Activated CD4-positive, alpha-beta T cell treated with anti-CD3 and anti-CD28 coated beads for 36 hours (primary cell): ENCODE measurements at regions not wholly inside any gene's neighbourhood (a gene's known extent, or its start where the extent isn't known, plus 50 kb on each side); places are given as distances from the start of the nearest gene placed in this dataset.

Experiments used
- ATAC-seq: fragments of 200-7000 bp; cut with Tn5 transposase; one replicate; pipeline ENCODE4 v1.10.0; 2021; ENCODE audit warnings: mild to moderate bottlenecking, moderate library complexity
- CTCF ChIA-PET: fragments of 350-600 bp; sonication (Branson Sonifier 250); formaldehyde crosslinking; loops from one replicate; lab custom pipeline; 2021; ENCODE audit warnings: antibody characterized with exemption; lab: Charles Lee
- POLR2A ChIA-PET: fragments of 350-600 bp; sonication (Branson Sonifier 250); formaldehyde crosslinking; loops from one replicate; lab custom pipeline; 2021; ENCODE audit warnings: antibody characterized with exemption, inconsistent platforms; lab: Charles Lee
- DNase-seq: peaks from one replicate; pipeline ENCODE4 v3.0.0-alpha.2; 2020
- H3K27ac Mint-ChIP-seq: one replicate; pipeline ENCODE4 v1.8.0; 2021; ENCODE audit warnings: mixed read lengths
- H3K27me3 Mint-ChIP-seq: one replicate; pipeline ENCODE4 v1.8.0; 2021; ENCODE audit warnings: mixed read lengths
- H3K36me3 Mint-ChIP-seq: one replicate; pipeline ENCODE4 v1.8.0; 2021; ENCODE audit warnings: low read depth, mixed read lengths
- H3K4me1 Mint-ChIP-seq: one replicate; pipeline ENCODE4 v1.8.0; 2021; ENCODE audit warnings: mixed read lengths
- H3K4me3 Mint-ChIP-seq: one replicate; pipeline ENCODE4 v1.8.0; 2021; ENCODE audit warnings: mild to moderate bottlenecking, moderate library complexity, mixed read lengths
- H3K9me3 Mint-ChIP-seq: one replicate; pipeline ENCODE4 v1.8.0; 2021; ENCODE audit warnings: low read depth, mixed read lengths
- intact Hi-C, 2 experiments: fragments of 100-400 bp; cut with DNase I in 1 of 2; cut with micrococcal nuclease in 1 of 2; formaldehyde crosslinking; loops; one replicate each; pipeline versions ENCODE4 v1.14.2 to v1.15.1; 2022 to 2024; cut with DNase I, micrococcal nuclease

DNA sequence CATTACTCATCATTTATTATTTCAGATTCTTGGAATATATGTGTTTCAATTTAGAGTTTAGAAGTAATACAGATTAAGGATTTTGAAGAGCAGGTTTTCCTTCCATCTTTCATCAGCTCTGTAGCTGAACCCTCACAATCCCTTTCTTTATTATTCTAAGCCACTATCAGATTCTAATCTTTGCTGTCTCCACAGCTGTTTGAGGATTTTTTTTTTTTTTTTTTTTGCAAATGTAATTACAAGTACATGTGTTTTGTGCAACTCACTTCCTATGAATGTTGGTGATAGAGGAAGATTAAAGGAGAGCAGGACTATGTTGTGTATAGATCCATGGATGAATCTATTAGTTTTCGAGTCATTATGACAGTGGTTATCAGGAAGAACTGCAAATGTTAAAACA lies 87.4 kb upstream of the TENM3 start:
- Mint-ChIP-seq H3K36me3 (no peaks in the 10 kb centered on the region), H3K4me1 (no peaks in the 10 kb centered on the region), H3K27ac (no peak overlapping the region), H3K4me3 (no peak overlapping the region), H3K27me3 (peaks cover 7% of the 10 kb centered on the region), H3K9me3 (no peaks in the 10 kb centered on the region)
- no peak for ATAC-seq
- no peak for DNase-seq
- ChIA-PET POLR2A (no interaction called here), CTCF (no interaction called here)
- intact Hi-C loops = no loop called here

DNA sequence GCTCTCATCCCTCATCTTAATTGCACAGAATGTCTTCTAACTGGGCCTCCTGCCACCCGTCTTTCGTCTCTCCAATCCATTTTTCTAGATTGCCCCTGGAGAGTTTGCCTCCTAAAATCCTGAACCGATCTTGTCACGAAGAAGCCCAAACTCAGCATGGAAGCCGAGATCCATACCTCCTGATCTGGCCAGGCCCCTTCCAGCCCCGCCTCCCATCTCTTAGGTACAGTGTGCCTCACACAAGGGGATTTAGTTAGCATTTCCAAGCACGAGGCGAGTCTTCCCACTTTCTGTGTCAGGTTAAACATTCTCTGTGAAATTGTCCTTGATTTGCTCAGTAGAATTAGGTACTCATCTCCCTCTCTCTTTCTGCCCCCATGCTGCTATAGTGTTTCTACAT lies 80.0 kb upstream of the TENM3 start:
- Mint-ChIP-seq H3K4me1 (no peaks in the 10 kb centered on the region), H3K9me3 (no peaks in the 10 kb centered on the region), H3K4me3 (no peak overlapping the region), H3K36me3 (no peaks in the 10 kb centered on the region), H3K27me3 (peaks cover 2% of the 10 kb centered on the region), H3K27ac (no peak overlapping the region)
- DNase-seq (no peak), ATAC-seq (no peak)
- ChIA-PET CTCF (no interaction called here), POLR2A (no interaction called here)
- intact Hi-C loops = no loop called here

DNA sequence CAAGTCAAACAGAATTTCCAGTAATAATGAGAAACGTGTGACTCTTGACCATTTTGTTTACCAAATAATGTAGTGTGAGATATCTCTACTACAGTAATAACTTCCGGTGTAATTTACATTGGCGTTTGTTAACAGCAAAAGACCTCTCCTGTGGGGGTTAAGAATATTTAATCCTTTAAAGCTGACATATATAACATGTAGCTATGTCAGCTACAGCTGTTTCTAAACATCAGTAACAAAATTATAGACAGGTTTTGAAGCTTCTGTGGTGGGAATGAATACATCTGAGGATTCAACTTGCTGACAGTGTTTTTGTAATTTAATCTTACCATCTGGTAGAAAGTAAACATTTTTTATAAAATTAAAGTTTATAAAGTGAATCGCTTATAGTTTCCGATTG lies 73.6 kb upstream of the TENM3 start:
- Mint-ChIP-seq H3K27ac (no peak overlapping the region), H3K27me3 (no peaks in the 10 kb centered on the region), H3K4me3 (no peak overlapping the region), H3K36me3 (no peaks in the 10 kb centered on the region), H3K9me3 (no peaks in the 10 kb centered on the region), H3K4me1 (no peaks in the 10 kb centered on the region)
- intact Hi-C loops = no loop called here
- DNase-seq = no peak
- no peak for ATAC-seq
- ChIA-PET POLR2A (no interaction called here), CTCF (no interaction called here)

DNA sequence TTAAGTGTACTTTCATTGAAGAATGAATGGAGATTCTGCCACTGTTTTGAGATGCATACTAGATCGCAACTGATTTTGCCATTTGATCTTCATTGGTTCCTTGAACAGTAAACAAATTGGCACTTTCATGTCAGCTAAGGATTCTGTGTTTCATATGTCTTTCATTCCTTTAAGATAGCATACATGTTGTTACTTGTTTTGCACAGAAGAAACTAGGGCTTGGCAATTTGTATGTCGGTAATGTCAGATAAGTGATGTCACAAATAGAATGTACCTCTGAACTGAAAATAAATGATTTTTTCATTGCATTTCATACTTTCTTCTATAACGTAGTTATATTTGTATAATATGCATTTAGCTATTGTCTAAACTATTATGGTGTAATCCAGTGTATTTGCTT lies 73.2 kb upstream of the TENM3 start:
- no peak overlapping the region for H3K4me3 Mint-ChIP-seq
- POLR2A ChIA-PET = no interaction called here
- no peaks in the 10 kb centered on the region for H3K27me3 Mint-ChIP-seq
- intact Hi-C loops = no loop called here
- DNase-seq (no peak), ATAC-seq (no peak)
- CTCF ChIA-PET = no interaction called here
- no peaks in the 10 kb centered on the region for H3K36me3 Mint-ChIP-seq
- no peaks in the 10 kb centered on the region for H3K9me3 Mint-ChIP-seq
- no peaks in the 10 kb centered on the region for H3K4me1 Mint-ChIP-seq
- no peak overlapping the region for H3K27ac Mint-ChIP-seq

DNA sequence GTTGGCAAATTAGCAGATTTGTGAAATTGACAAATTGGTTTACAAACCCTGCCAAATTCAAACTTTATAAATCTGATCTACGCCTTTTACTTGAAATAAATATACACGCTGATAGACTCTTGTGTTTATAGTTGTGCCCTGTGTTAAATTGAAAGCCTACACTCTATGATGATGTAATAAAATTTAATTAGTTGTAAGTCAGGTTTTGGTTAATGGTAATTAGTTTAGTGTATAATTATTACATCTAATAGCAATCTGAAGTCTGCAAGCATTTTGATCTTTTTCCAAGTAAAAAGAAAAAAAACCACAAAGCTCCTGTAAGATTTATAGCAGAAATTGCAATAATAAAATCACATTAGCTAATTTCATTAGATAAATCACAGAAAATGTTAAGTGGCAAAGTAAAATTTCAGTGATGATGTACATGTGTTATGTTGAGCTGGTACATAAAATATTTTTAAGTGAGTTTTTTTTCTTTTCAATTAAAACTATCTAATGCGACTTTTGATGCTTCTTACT lies 72.7 kb upstream of the TENM3 start:
- Mint-ChIP-seq H3K9me3 (no peaks in the 10 kb centered on the region), H3K4me1 (no peaks in the 10 kb centered on the region), H3K4me3 (no peak overlapping the region), H3K36me3 (no peaks in the 10 kb centered on the region), H3K27ac (no peak overlapping the region), H3K27me3 (no peaks in the 10 kb centered on the region)
- intact Hi-C loops = no loop called here
- ATAC-seq (no peak), DNase-seq (no peak)
- CTCF ChIA-PET = no interaction called here
- POLR2A ChIA-PET = no interaction called here

DNA sequence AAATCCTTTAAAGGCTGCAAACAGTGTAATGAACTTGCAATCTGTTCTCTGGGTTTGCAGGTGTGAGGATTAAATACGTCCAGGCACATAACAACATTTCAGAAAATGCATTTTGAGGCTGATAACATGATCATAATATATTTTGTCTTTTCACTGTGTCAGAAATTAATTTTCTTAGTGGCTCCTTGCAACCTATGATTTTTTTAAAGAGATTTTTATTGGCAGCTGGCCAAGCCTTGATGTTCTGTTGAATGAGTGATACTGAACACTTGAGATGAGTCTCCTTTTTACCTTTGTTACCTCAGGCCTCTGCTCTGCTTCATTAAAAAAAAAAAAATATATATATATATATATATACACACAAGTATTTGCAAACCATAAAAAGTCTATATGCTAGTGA lies 68.2 kb upstream of the TENM3 start:
- ATAC-seq (no peak), DNase-seq (no peak)
- H3K27me3 Mint-ChIP-seq = no peaks in the 10 kb centered on the region
- no peak overlapping the region for H3K4me3 Mint-ChIP-seq
- H3K9me3 Mint-ChIP-seq = no peaks in the 10 kb centered on the region
- no peaks in the 10 kb centered on the region for H3K36me3 Mint-ChIP-seq
- H3K27ac Mint-ChIP-seq = no peak overlapping the region
- POLR2A ChIA-PET = no interaction called here
- H3K4me1 Mint-ChIP-seq = no peaks in the 10 kb centered on the region
- CTCF ChIA-PET = no interaction called here
- intact Hi-C loops = no loop called here

DNA sequence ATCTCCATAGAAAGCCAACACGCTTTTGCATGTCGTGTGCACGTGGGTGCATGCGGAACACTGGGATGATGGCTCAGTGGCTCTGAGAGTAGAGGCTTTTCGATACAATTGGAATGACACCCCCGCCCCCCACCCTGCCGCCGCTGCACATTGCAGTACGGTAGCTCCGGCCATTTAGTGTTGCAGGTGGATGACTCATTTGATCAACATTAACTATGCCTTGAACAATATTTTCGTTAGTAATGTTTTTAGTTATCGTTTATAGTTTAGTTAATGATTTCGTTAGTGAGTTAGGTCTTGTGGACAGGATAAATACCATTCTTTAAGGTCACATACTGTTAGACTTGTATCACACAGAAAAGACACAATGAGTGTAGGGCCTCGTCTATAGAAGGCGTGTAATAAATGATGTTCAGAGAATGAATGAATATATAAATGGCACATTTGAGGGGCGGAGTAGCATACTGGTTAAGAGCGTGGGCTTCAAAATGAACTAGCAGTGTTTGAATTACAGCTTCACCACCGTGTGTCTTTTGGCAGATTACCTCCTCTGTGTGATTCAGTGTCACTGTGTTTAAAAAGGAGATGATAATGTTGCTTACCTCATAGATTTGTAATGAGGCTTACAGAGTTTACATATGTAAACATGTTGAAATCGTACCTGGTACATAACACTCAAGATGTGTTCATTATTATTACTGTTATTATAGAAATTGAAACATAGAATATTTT lies 67.2 kb upstream of the TENM3 start:
- Mint-ChIP-seq H3K36me3 (no peaks in the 10 kb centered on the region), H3K4me3 (no peak overlapping the region), H3K4me1 (no peaks in the 10 kb centered on the region), H3K9me3 (no peaks in the 10 kb centered on the region), H3K27ac (no peak overlapping the region), H3K27me3 (no peaks in the 10 kb centered on the region)
- ChIA-PET POLR2A (no interaction called here), CTCF (no interaction called here)
- DNase-seq (no peak), ATAC-seq (no peak)
- intact Hi-C loops = no loop called here

DNA sequence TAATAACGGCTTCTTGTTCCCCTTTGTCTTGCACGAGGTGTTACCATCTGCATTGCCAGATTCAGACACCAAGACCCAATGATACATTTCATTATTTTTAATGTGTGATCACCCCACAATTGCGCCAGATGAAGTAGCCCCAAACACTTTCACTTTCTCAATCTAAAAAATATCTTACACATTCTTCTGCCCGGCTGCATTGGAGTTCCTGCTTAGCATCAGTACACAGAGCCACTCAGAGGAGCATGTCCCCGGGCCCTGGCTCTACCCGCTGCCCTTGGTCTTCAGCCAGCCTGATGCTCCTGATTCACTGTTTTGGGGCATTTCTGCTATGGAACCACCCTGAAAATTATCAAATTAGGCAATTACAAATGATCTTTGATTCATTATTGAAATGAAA lies 66.0 kb upstream of the TENM3 start:
- intact Hi-C loops = no loop called here
- H3K4me3 Mint-ChIP-seq = no peak overlapping the region
- no peaks in the 10 kb centered on the region for H3K36me3 Mint-ChIP-seq
- H3K9me3 Mint-ChIP-seq = no peaks in the 10 kb centered on the region
- POLR2A ChIA-PET = no interaction called here
- no peak overlapping the region for H3K27ac Mint-ChIP-seq
- no peaks in the 10 kb centered on the region for H3K4me1 Mint-ChIP-seq
- ATAC-seq (no peak), DNase-seq (no peak)
- H3K27me3 Mint-ChIP-seq = no peaks in the 10 kb centered on the region
- CTCF ChIA-PET = no interaction called here

DNA sequence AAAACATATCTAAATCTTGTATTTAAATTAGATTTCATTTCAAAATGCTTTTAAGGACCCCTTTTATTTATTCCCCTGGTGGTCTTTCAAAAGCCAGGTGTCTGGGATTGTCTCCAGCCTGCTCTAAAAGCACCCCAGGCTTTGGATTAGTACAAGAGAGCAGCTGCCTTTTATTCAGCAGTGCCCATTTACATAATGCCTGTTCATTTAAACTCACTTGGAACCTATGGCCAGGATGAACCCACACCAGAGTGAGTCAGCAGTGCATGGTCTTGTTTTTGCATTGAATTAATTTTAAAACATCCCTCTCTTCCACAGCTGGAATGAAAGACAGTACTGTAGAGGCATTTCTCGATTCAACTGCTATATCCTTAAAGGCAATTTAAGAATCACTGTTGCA lies 64.1 kb upstream of the TENM3 start:
- Mint-ChIP-seq H3K36me3 (no peaks in the 10 kb centered on the region), H3K4me1 (no peaks in the 10 kb centered on the region), H3K9me3 (no peaks in the 10 kb centered on the region), H3K27me3 (no peaks in the 10 kb centered on the region), H3K27ac (no peak overlapping the region), H3K4me3 (no peak overlapping the region)
- ATAC-seq (no peak), DNase-seq (no peak)
- POLR2A ChIA-PET = no interaction called here
- intact Hi-C loops = no loop called here
- CTCF ChIA-PET = no interaction called here

DNA sequence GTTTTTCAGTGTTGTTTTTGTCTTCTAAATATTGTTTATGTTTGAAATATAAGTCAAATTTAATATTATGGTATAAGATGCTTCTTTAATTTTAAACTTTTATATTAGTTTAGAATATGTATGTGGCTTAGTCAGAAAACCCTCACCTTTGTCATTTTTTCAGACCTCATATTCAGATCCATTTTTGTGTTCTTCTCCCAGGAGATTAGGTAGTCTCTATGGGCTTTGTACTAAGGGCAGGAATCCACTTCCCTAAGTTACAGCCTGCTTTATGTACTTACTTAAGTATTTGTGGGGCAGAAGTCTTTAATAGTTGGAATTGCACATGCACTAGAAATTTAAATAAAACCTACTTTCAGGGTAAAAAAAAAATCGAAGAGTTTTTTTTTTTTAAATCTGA lies 63.5 kb upstream of the TENM3 start:
- Mint-ChIP-seq H3K4me3 (no peak overlapping the region), H3K27me3 (no peaks in the 10 kb centered on the region), H3K9me3 (no peaks in the 10 kb centered on the region), H3K27ac (no peak overlapping the region), H3K36me3 (no peaks in the 10 kb centered on the region), H3K4me1 (no peaks in the 10 kb centered on the region)
- intact Hi-C loops = no loop called here
- POLR2A ChIA-PET = no interaction called here
- no peak for DNase-seq
- CTCF ChIA-PET = no interaction called here
- ATAC-seq = no peak

DNA sequence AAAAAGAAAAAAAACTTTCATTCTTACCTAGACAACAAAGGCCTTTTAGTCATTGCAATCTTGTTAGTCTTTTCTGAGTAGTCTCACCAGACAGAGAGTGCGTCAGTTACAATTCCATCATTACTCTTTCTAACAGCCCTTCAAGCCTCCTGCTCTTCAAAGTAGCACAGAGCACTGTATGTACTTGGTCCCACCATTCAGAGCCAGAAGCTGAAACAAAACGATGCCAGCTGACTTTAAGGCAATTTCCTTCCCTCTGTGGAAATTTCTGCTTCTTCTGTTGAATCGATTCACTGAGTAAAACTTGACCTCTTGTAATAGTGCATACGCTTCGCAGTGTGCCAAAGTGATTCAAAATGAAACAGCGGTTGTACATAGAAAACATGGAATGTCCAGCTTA lies 57.7 kb upstream of the TENM3 start:
- no peaks in the 10 kb centered on the region for H3K9me3 Mint-ChIP-seq
- no peak for ATAC-seq
- H3K27ac Mint-ChIP-seq = no peak overlapping the region
- ChIA-PET POLR2A (no interaction called here), CTCF (no interaction called here)
- no peak for DNase-seq
- no peaks in the 10 kb centered on the region for H3K4me1 Mint-ChIP-seq
- no peaks in the 10 kb centered on the region for H3K36me3 Mint-ChIP-seq
- H3K27me3 Mint-ChIP-seq = no peaks in the 10 kb centered on the region
- intact Hi-C loops = no loop called here
- no peak overlapping the region for H3K4me3 Mint-ChIP-seq

DNA sequence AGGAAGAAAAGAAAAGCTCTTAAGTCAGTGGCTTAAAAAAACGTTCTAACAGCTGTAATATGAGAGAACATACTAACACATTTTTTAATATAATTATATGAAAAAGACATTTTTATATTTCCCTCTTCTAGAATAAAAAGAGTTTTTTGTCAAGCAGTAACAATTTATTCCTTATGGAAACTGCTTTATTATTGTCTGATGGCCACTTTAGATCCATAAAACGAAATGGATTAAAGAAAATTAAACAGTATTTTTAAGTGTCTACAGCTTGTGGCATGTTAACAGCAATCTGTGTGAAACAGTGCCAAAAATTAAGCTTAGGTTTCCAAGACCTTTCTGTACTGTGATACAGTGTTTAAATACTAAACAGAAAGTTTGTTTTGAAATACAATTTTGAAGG lies 55.5 kb upstream of the TENM3 start:
- H3K4me3 Mint-ChIP-seq = no peak overlapping the region
- no peaks in the 10 kb centered on the region for H3K36me3 Mint-ChIP-seq
- no peak for ATAC-seq
- ChIA-PET POLR2A (no interaction called here), CTCF (interaction anchor here (0.5 to 0.7 kb wide), 2 partner anchors 24 to 89 kb away, joined by 3 read pairs; no protein-coding TSS in a partner anchor)
- no peak overlapping the region for H3K27ac Mint-ChIP-seq
- H3K4me1 Mint-ChIP-seq = no peaks in the 10 kb centered on the region
- no peak for DNase-seq
- no peaks in the 10 kb centered on the region for H3K9me3 Mint-ChIP-seq
- H3K27me3 Mint-ChIP-seq = no peaks in the 10 kb centered on the region
- intact Hi-C loops = no loop called here
